ENCODE measurements at regions not wholly inside any gene's neighbourhood (a gene's known extent, or its start where the extent isn't known, plus 50 kb on each side); places are given as distances from the start of the nearest gene placed in this dataset.

DNA sequence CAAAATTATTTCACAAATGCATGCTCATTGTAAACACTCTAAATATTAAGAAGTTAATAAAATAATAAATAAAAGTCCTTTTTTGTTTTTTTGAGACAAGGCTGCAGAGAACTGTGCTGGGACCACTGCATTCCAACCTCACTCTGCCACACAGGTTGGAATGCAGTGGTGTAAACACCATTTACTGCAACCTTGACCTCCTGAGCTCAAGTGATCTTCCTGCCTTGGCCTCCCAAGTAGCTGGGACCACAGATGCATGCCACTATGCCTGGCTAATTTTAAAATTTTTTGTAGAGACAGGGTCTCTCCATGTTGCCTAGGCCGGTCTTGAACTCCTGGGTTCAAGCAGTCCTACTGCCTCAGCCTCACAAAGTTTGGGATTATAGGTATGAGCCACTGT is 578.4 kb downstream of the ZIC1 start:
- BruUV-seq (replicated peaks): no TSS peak
- ChIA-PET POLR2A (ENCODE audit: low non-redundant PET) (no interaction called here), CTCF (no interaction called here)
- no peak for TF ChIP-seq EZH2 (IDR thresholded peaks at IDR 0.05; ENCODE audit: borderline replicate concordance, low read depth, low read length, poor library complexity, severe bottlenecking)
- TF ChIP-seq, protein P1, sequence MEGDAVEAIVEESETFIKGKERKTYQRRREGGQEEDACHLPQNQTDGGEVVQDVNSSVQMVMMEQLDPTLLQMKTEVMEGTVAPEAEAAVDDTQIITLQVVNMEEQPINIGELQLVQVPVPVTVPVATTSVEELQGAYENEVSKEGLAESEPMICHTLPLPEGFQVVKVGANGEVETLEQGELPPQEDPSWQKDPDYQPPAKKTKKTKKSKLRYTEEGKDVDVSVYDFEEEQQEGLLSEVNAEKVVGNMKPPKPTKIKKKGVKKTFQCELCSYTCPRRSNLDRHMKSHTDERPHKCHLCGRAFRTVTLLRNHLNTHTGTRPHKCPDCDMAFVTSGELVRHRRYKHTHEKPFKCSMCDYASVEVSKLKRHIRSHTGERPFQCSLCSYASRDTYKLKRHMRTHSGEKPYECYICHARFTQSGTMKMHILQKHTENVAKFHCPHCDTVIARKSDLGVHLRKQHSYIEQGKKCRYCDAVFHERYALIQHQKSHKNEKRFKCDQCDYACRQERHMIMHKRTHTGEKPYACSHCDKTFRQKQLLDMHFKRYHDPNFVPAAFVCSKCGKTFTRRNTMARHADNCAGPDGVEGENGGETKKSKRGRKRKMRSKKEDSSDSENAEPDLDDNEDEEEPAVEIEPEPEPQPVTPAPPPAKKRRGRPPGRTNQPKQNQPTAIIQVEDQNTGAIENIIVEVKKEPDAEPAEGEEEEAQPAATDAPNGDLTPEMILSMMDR (conservative IDR thresholded peaks at IDR 0.05; ENCODE audit: low read depth, low read length): no peak
- intact Hi-C loops (cut with micrococcal nuclease; ENCODE audit: unreplicated experiment): no loop called here
- Histone ChIP-seq H3K4me3 (ENCODE audit: low read depth, low read length, poor library complexity, severe bottlenecking) (no peak overlapping the region), H3K4me1 (ENCODE audit: insufficient read depth, low read length, poor library complexity, severe bottlenecking) (no peaks in the 10 kb centered on the region), H3K36me3 (ENCODE audit: insufficient read depth, low read length, poor library complexity, severe bottlenecking) (no peaks in the 10 kb centered on the region), H3K9me3 (ENCODE audit: low read depth, low read length, poor library complexity, severe bottlenecking) (no peaks in the 10 kb centered on the region), H3K27me3 (replicated peaks; ENCODE audit: insufficient read depth, low read depth, low read length, poor library complexity) (no peaks in the 10 kb centered on the region), H3K27ac (ENCODE audit: low read depth, low read length, poor library complexity, severe bottlenecking) (no peak overlapping the region)
- no peak for DNase-seq (ENCODE audit: low spot score)

DNA sequence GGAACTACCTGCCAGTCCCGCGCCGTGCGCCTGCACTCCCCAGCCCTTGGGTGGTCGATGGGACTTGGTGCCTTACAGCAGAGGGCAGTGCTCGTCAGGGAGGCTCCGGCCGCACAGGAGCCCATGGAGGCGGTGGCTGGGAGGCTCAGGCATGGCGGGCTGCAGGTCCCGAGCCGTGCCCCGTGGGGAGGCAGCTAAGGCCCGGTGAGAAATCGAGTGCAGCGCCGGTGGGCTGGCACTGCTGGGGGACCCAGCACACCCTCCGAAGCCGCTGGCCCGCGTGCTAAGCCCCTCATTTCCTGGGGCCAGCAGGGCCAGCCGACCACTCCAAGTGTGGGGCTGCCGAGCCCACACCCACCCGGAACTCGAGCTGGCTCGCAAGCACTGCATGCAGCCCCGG is 580.2 kb downstream of the ZIC1 start:
- no peak for DNase-seq (ENCODE audit: low spot score)
- TF ChIP-seq EZH2 (IDR thresholded peaks at IDR 0.05; ENCODE audit: borderline replicate concordance, low read depth, low read length, poor library complexity, severe bottlenecking): no peak
- TF ChIP-seq, protein P1 (conservative IDR thresholded peaks at IDR 0.05; ENCODE audit: low read depth, low read length): no peak
- H3K27ac ChIP-seq (ENCODE audit: low read depth, low read length, poor library complexity, severe bottlenecking): no peak overlapping the region
- H3K4me3 ChIP-seq (ENCODE audit: low read depth, low read length, poor library complexity, severe bottlenecking): no peak overlapping the region
- no peaks in the 10 kb centered on the region for H3K27me3 ChIP-seq (replicated peaks; ENCODE audit: insufficient read depth, low read depth, low read length, poor library complexity)
- CTCF ChIA-PET: no interaction called here
- intact Hi-C loops (cut with micrococcal nuclease; ENCODE audit: unreplicated experiment): no loop called here
- H3K4me1 ChIP-seq (ENCODE audit: insufficient read depth, low read length, poor library complexity, severe bottlenecking): no peaks in the 10 kb centered on the region
- POLR2A ChIA-PET (ENCODE audit: low non-redundant PET): no interaction called here
- BruUV-seq (replicated peaks): no TSS peak
- no peaks in the 10 kb centered on the region for H3K36me3 ChIP-seq (ENCODE audit: insufficient read depth, low read length, poor library complexity, severe bottlenecking)
- no peaks in the 10 kb centered on the region for H3K9me3 ChIP-seq (ENCODE audit: low read depth, low read length, poor library complexity, severe bottlenecking)

DNA sequence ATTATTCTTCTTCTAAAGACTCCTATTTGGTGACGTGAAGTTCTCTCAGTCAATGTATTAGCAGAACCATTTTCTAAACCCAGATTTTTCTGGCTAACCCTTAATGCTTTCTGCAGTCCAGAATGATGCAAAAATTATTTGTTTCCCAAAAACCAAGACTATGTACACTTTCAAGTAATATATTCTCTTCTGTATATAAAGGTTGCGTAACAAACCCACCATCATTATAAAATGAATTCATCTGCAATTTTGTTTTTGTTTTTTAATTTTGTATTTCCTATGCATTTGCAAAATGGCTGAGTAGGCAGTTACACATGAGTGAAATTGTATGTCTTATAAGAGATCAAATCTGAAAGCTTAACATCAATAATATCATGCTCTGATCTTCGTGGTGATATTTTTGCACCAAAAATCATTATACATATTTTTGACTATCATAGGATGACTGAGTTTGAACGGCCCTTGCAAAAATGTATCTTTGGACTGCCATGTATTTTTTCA is 593.6 kb downstream of the ZIC1 start:
- Histone ChIP-seq H3K27me3 (replicated peaks; ENCODE audit: insufficient read depth, low read depth, low read length, poor library complexity) (no peaks in the 10 kb centered on the region), H3K4me1 (ENCODE audit: insufficient read depth, low read length, poor library complexity, severe bottlenecking) (no peaks in the 10 kb centered on the region), H3K9me3 (ENCODE audit: low read depth, low read length, poor library complexity, severe bottlenecking) (no peaks in the 10 kb centered on the region), H3K4me3 (ENCODE audit: low read depth, low read length, poor library complexity, severe bottlenecking) (no peak overlapping the region), H3K36me3 (ENCODE audit: insufficient read depth, low read length, poor library complexity, severe bottlenecking) (no peaks in the 10 kb centered on the region), H3K27ac (ENCODE audit: low read depth, low read length, poor library complexity, severe bottlenecking) (no peak overlapping the region)
- intact Hi-C loops (cut with micrococcal nuclease; ENCODE audit: unreplicated experiment): no loop called here
- no peak for TF ChIP-seq EZH2 (IDR thresholded peaks at IDR 0.05; ENCODE audit: borderline replicate concordance, low read depth, low read length, poor library complexity, severe bottlenecking)
- TF ChIP-seq, protein P1 (conservative IDR thresholded peaks at IDR 0.05; ENCODE audit: low read depth, low read length): no peak
- ChIA-PET CTCF (no interaction called here), POLR2A (ENCODE audit: low non-redundant PET) (no interaction called here)
- no TSS peak for BruUV-seq (replicated peaks)
- DNase-seq (ENCODE audit: low spot score): no peak

Data from A673 (cell line).